NCI-H748 (cell line): ENCODE measurements at regions not wholly inside any gene's neighbourhood (a gene's known extent, or its start where the extent isn't known, plus 50 kb on each side); places are given as distances from the start of the nearest gene placed in this dataset.
"Not testable (repeated sequence)": the region's sequence is repeated elsewhere in the genome, so short reads cannot be mapped to it uniquely, and the experiment has no call there.

Source experiments
- DNase-seq: peaks from one replicate; lab custom pipeline; 2025; ENCODE audit not compliant: unreplicated experiment; lab: John Stamatoyannopoulos, UW

GRCh38 chr3:912717-913116 is 180.1 kb upstream of the CNTN6 start:
- not testable (repeated sequence) for DNase-seq

- DNase-seq = no peak
Measured at GRCh38 chr3:923161-923910, 169.5 kb upstream of the CNTN6 start.

GRCh38 chr3:930866-931265 is 162.0 kb upstream of the CNTN6 start:
- DNase-seq = no peak

GRCh38 chr3:933326-933725 is 159.5 kb upstream of the CNTN6 start:
- no peak for DNase-seq

GRCh38 chr3:944786-945185 is 148.0 kb upstream of the CNTN6 start:
- DNase-seq = no peak

GRCh38 chr3:945738-946137 is 147.1 kb upstream of the CNTN6 start:
- no peak for DNase-seq

- DNase-seq = no peak
Measured at GRCh38 chr3:952906-953305, 139.9 kb upstream of the CNTN6 start.

- DNase-seq = no peak
Measured at GRCh38 chr3:963255-963654, 129.6 kb upstream of the CNTN6 start.

- DNase-seq = no peak
Measured at GRCh38 chr3:963755-964154, 129.1 kb upstream of the CNTN6 start.

- no peak for DNase-seq
Measured at GRCh38 chr3:965826-966225, 127.0 kb upstream of the CNTN6 start.

- peak; percentile 66 for DNase-seq
Measured at GRCh38 chr3:966341-966740, 126.5 kb upstream of the CNTN6 start.

GRCh38 chr3:973340-973739 is 119.5 kb upstream of the CNTN6 start:
- DNase-seq = no peak

- DNase-seq = no peak
Measured at GRCh38 chr3:976006-976405, 116.8 kb upstream of the CNTN6 start.

GRCh38 chr3:981156-981555 is 111.7 kb upstream of the CNTN6 start:
- DNase-seq = no peak

- no peak for DNase-seq
Measured at GRCh38 chr3:988785-989184, 104.0 kb upstream of the CNTN6 start.

GRCh38 chr3:992871-993270 is 100.0 kb upstream of the CNTN6 start:
- no peak for DNase-seq

- no peak for DNase-seq
Measured at GRCh38 chr3:1002010-1002409, 90.8 kb upstream of the CNTN6 start.

GRCh38 chr3:1007866-1008265 is 85.0 kb upstream of the CNTN6 start:
- DNase-seq = no peak

- no peak for DNase-seq
Measured at GRCh38 chr3:1010228-1010627, 82.6 kb upstream of the CNTN6 start.

- no peak for DNase-seq
Measured at GRCh38 chr3:1015826-1016225, 77.0 kb upstream of the CNTN6 start.

GRCh38 chr3:1017870-1018269 is 75.0 kb upstream of the CNTN6 start:
- no peak for DNase-seq

GRCh38 chr3:1019157-1019556 is 73.7 kb upstream of the CNTN6 start:
- peak; percentile 3 for DNase-seq

GRCh38 chr3:1026395-1026794 is 66.4 kb upstream of the CNTN6 start:
- peak; percentile 12 for DNase-seq
